Activated naive CD4-positive, alpha-beta T cell treated with anti-CD3 and anti-CD28 coated beads, Interleukin-2, amount 10 ng/mL, durations not matched to agents 7 days and 5 days (primary cell): ENCODE measurements at regions not wholly inside any gene's neighbourhood (a gene's known extent, or its start where the extent isn't known, plus 50 kb on each side); places are given as distances from the start of the nearest gene placed in this dataset.

Experiments
- CTCF ChIA-PET: fragments of 350-600 bp; sonication (Branson Sonifier 250); formaldehyde crosslinking; loops from one replicate; lab custom pipeline; 2021; ENCODE audit warnings: antibody characterized with exemption; lab: Charles Lee
- DNase-seq: peaks from one replicate; pipeline ENCODE4 v3.0.0-alpha.2; 2020
- H3K27ac Mint-ChIP-seq: one replicate; pipeline ENCODE4 v1.8.0; 2021; ENCODE audit warnings: mild to moderate bottlenecking, moderate library complexity, mixed read lengths
- H3K27me3 Mint-ChIP-seq: one replicate; pipeline ENCODE4 v1.8.0; 2021; ENCODE audit warnings: mild to moderate bottlenecking, mixed read lengths
- H3K36me3 Mint-ChIP-seq: one replicate; pipeline ENCODE4 v1.8.0; 2021; ENCODE audit warnings: mixed read lengths
- H3K4me1 Mint-ChIP-seq: one replicate; pipeline ENCODE4 v1.8.0; 2021; ENCODE audit warnings: mixed read lengths
- H3K4me3 Mint-ChIP-seq: one replicate; pipeline ENCODE4 v1.8.0; 2021; ENCODE audit warnings: mild to moderate bottlenecking, moderate library complexity, mixed read lengths
- H3K9me3 Mint-ChIP-seq: one replicate; pipeline ENCODE4 v1.8.0; 2021; ENCODE audit warnings: mixed read lengths

GRCh38 chr1:218538341-218538740 is 193.2 kb downstream of the TGFB2 start:
- Mint-ChIP-seq H3K36me3 (no peaks in the 10 kb centered on the region), H3K27me3 (no peaks in the 10 kb centered on the region), H3K9me3 (no peaks in the 10 kb centered on the region), H3K4me1 (no peaks in the 10 kb centered on the region), H3K27ac (no peak overlapping the region), H3K4me3 (no peak overlapping the region)
- no peak for DNase-seq
- CTCF ChIA-PET, result no interaction called here

- Mint-ChIP-seq H3K9me3 (no peaks in the 10 kb centered on the region), H3K27me3 (no peaks in the 10 kb centered on the region), H3K36me3 (no peaks in the 10 kb centered on the region), H3K4me3 (no peak overlapping the region), H3K4me1 (no peaks in the 10 kb centered on the region), H3K27ac (no peak overlapping the region)
- DNase-seq, result no peak
- CTCF ChIA-PET, result no interaction called here
These were observed 201.2 kb downstream of the TGFB2 start for GRCh38 chr1:218546314-218546713.

- Mint-ChIP-seq H3K4me1 (no peaks in the 10 kb centered on the region), H3K27ac (no peak overlapping the region), H3K4me3 (no peak overlapping the region), H3K27me3 (no peaks in the 10 kb centered on the region), H3K9me3 (no peaks in the 10 kb centered on the region), H3K36me3 (no peaks in the 10 kb centered on the region)
- no peak for DNase-seq
- CTCF ChIA-PET, result no interaction called here
These were observed 203.0 kb downstream of the TGFB2 start for GRCh38 chr1:218547957-218548730.

GRCh38 chr1:218548764-218549163 is 203.6 kb downstream of the TGFB2 start:
- H3K4me1 Mint-ChIP-seq, result no peaks in the 10 kb centered on the region

GRCh38 chr1:218553197-218553596 is 208.1 kb downstream of the TGFB2 start:
- no peak overlapping the region for H3K27ac Mint-ChIP-seq
- CTCF ChIA-PET, result no interaction called here
- DNase-seq, result no peak

More at GRCh38 chr1:218548764-218549163, 203.6 kb downstream of the TGFB2 start:
- Mint-ChIP-seq H3K27ac (no peak overlapping the region), H3K9me3 (no peaks in the 10 kb centered on the region), H3K4me3 (no peak overlapping the region), H3K36me3 (no peaks in the 10 kb centered on the region), H3K27me3 (no peaks in the 10 kb centered on the region)
- DNase-seq, result no peak
- CTCF ChIA-PET, result no interaction called here

GRCh38 chr1:218556016-218556415 is 210.9 kb downstream of the TGFB2 start:
- H3K4me3 Mint-ChIP-seq, result no peak overlapping the region
- CTCF ChIA-PET, result no interaction called here
- no peaks in the 10 kb centered on the region for H3K4me1 Mint-ChIP-seq
- no peaks in the 10 kb centered on the region for H3K27me3 Mint-ChIP-seq
- H3K36me3 Mint-ChIP-seq, result no peaks in the 10 kb centered on the region
- H3K27ac Mint-ChIP-seq, result no peak overlapping the region
- DNase-seq, result no peak
- H3K9me3 Mint-ChIP-seq, result no peaks in the 10 kb centered on the region

More at GRCh38 chr1:218553197-218553596, 208.1 kb downstream of the TGFB2 start:
- Mint-ChIP-seq H3K4me3 (no peak overlapping the region), H3K9me3 (no peaks in the 10 kb centered on the region), H3K4me1 (no peaks in the 10 kb centered on the region), H3K36me3 (no peaks in the 10 kb centered on the region), H3K27me3 (no peaks in the 10 kb centered on the region)

- Mint-ChIP-seq H3K9me3 (no peaks in the 10 kb centered on the region), H3K36me3 (no peaks in the 10 kb centered on the region), H3K27ac (no peak overlapping the region), H3K4me3 (no peak overlapping the region), H3K4me1 (no peaks in the 10 kb centered on the region), H3K27me3 (no peaks in the 10 kb centered on the region)
- CTCF ChIA-PET, result no interaction called here
- no peak for DNase-seq
These were observed 212.6 kb downstream of the TGFB2 start for GRCh38 chr1:218557731-218558130.

- H3K36me3 Mint-ChIP-seq, result no peaks in the 10 kb centered on the region
- no peaks in the 10 kb centered on the region for H3K4me1 Mint-ChIP-seq
- H3K4me3 Mint-ChIP-seq, result no peak overlapping the region
- no peak overlapping the region for H3K27ac Mint-ChIP-seq
- H3K27me3 Mint-ChIP-seq, result no peaks in the 10 kb centered on the region
- DNase-seq, result no peak
- CTCF ChIA-PET, result no interaction called here
- H3K9me3 Mint-ChIP-seq, result no peaks in the 10 kb centered on the region
These were observed 213.2 kb downstream of the TGFB2 start for GRCh38 chr1:218558271-218558810.

- DNase-seq, result no peak
- H3K9me3 Mint-ChIP-seq, result no peaks in the 10 kb centered on the region
- no peaks in the 10 kb centered on the region for H3K4me1 Mint-ChIP-seq
- H3K4me3 Mint-ChIP-seq, result no peak overlapping the region
- no peaks in the 10 kb centered on the region for H3K36me3 Mint-ChIP-seq
- no peak overlapping the region for H3K27ac Mint-ChIP-seq
- H3K27me3 Mint-ChIP-seq, result no peaks in the 10 kb centered on the region
- CTCF ChIA-PET, result no interaction called here
These were observed 220.2 kb downstream of the TGFB2 start for GRCh38 chr1:218565377-218565776.

GRCh38 chr1:218568962-218569550 is 223.9 kb downstream of the TGFB2 start:
- CTCF ChIA-PET, result no interaction called here
- Mint-ChIP-seq H3K4me3 (no peak overlapping the region), H3K4me1 (no peaks in the 10 kb centered on the region), H3K27me3 (no peaks in the 10 kb centered on the region), H3K9me3 (no peaks in the 10 kb centered on the region), H3K36me3 (no peaks in the 10 kb centered on the region), H3K27ac (no peak overlapping the region)
- DNase-seq, result no peak

- Mint-ChIP-seq H3K4me1 (no peaks in the 10 kb centered on the region), H3K9me3 (no peaks in the 10 kb centered on the region), H3K27ac (no peak overlapping the region), H3K27me3 (no peaks in the 10 kb centered on the region), H3K36me3 (no peaks in the 10 kb centered on the region), H3K4me3 (no peak overlapping the region)
- CTCF ChIA-PET, result no interaction called here
- no peak for DNase-seq
These were observed 225.3 kb downstream of the TGFB2 start for GRCh38 chr1:218570456-218570855.

GRCh38 chr1:218571491-218571890 is 226.4 kb downstream of the TGFB2 start:
- Mint-ChIP-seq H3K36me3 (no peaks in the 10 kb centered on the region), H3K27ac (no peak overlapping the region), H3K4me3 (no peak overlapping the region), H3K9me3 (no peaks in the 10 kb centered on the region), H3K27me3 (no peaks in the 10 kb centered on the region), H3K4me1 (no peaks in the 10 kb centered on the region)
- DNase-seq, result no peak
- CTCF ChIA-PET, result no interaction called here

- CTCF ChIA-PET, result no interaction called here
- Mint-ChIP-seq H3K27ac (no peak overlapping the region), H3K4me1 (no peaks in the 10 kb centered on the region), H3K27me3 (no peaks in the 10 kb centered on the region), H3K4me3 (no peak overlapping the region), H3K36me3 (no peaks in the 10 kb centered on the region), H3K9me3 (no peaks in the 10 kb centered on the region)
- DNase-seq, result no peak
These were observed 226.9 kb downstream of the TGFB2 start for GRCh38 chr1:218572050-218572449.

GRCh38 chr1:218573925-218574324 is 228.8 kb downstream of the TGFB2 start:
- Mint-ChIP-seq H3K27me3 (no peaks in the 10 kb centered on the region), H3K9me3 (no peaks in the 10 kb centered on the region), H3K4me1 (no peaks in the 10 kb centered on the region), H3K4me3 (no peak overlapping the region), H3K36me3 (no peaks in the 10 kb centered on the region), H3K27ac (no peak overlapping the region)
- DNase-seq, result no peak
- CTCF ChIA-PET, result no interaction called here

GRCh38 chr1:218575079-218575478 is 229.9 kb downstream of the TGFB2 start:
- CTCF ChIA-PET, result no interaction called here
- no peaks in the 10 kb centered on the region for H3K36me3 Mint-ChIP-seq
- DNase-seq, result no peak
- no peaks in the 10 kb centered on the region for H3K4me1 Mint-ChIP-seq
- H3K4me3 Mint-ChIP-seq, result no peak overlapping the region
- no peak overlapping the region for H3K27ac Mint-ChIP-seq
- H3K9me3 Mint-ChIP-seq, result no peaks in the 10 kb centered on the region
- no peaks in the 10 kb centered on the region for H3K27me3 Mint-ChIP-seq
